ENCODE measurements at regions not wholly inside any gene's neighbourhood (a gene's known extent, or its start where the extent isn't known, plus 50 kb on each side); places are given as distances from the start of the nearest gene placed in this dataset.

DNA sequence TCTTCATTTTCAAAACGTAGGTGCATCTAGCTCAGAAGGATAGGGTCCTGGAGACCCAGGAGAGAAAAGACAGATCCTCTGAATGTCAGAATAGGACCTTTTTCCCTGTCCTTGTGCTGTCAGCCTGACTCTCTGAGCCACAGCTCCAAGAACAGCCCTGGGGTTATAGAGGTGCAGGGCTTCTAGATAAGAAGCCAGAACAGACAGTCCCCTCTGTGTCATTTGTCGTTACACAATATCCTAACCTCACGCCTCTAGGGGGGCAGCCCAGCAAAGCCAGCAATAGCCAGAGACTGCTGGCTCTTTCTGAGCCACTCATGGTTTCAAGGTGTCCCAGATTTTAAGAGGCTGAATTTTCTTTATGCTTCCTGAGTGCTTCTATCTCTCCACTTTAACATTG lies 153.2 kb upstream of the THBS1 start:
- TF ChIP-seq, protein P1, sequence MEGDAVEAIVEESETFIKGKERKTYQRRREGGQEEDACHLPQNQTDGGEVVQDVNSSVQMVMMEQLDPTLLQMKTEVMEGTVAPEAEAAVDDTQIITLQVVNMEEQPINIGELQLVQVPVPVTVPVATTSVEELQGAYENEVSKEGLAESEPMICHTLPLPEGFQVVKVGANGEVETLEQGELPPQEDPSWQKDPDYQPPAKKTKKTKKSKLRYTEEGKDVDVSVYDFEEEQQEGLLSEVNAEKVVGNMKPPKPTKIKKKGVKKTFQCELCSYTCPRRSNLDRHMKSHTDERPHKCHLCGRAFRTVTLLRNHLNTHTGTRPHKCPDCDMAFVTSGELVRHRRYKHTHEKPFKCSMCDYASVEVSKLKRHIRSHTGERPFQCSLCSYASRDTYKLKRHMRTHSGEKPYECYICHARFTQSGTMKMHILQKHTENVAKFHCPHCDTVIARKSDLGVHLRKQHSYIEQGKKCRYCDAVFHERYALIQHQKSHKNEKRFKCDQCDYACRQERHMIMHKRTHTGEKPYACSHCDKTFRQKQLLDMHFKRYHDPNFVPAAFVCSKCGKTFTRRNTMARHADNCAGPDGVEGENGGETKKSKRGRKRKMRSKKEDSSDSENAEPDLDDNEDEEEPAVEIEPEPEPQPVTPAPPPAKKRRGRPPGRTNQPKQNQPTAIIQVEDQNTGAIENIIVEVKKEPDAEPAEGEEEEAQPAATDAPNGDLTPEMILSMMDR (IDR thresholded peaks at IDR 0.05) = no peak
- TF ChIP-seq POLR2A (IDR thresholded peaks at IDR 0.05) (no peak), POLR2AphosphoS5 (IDR thresholded peaks at IDR 0.05; ENCODE audit: insufficient read depth in 1 of 2, low read depth in 1 of 2) (no peak)

Data from vagina (tissue), 2 donors.